A673 (cell line): ENCODE measurements at regions not wholly inside any gene's neighbourhood (a gene's known extent, or its start where the extent isn't known, plus 50 kb on each side); places are given as distances from the start of the nearest gene placed in this dataset.

Experiments
- BruUV-seq: library from RNA; stranded (reverse); fragments of 400-500 nt; replicated peaks from 2 replicates; lab custom pipeline; 2021; lab: Mats Ljungman, UMichigan
- CTCF ChIA-PET: fragments of 300-600 bp; sonication (Branson Sonifier 250); formaldehyde crosslinking; loops from one replicate; lab custom pipeline; 2022; ENCODE audit warnings: antibody characterized with exemption; lab: Charles Lee
- POLR2A ChIA-PET: fragments of 300-600 bp; sonication (Branson Sonifier 250); formaldehyde crosslinking; loops from one replicate; lab custom pipeline; 2022; ENCODE audit warnings: antibody characterized with exemption; ENCODE audit not compliant: low non-redundant PET; lab: Charles Lee
- DNase-seq: peaks from one replicate; pipeline ENCODE4 v3.0.0-alpha.2; 2015; ENCODE audit warnings: low spot score
- H3K27ac ChIP-seq: fragments of 200-600 bp; sonication (generic); 2 replicates; pipeline ENCODE4 v1.5.1; 2016; ENCODE audit warnings: mixed run types, low read depth, mild to moderate bottlenecking, mixed read lengths, antibody characterized with exemption, low read length; ENCODE audit not compliant: poor library complexity, severe bottlenecking
- H3K27me3 ChIP-seq: fragments of 200-600 bp; sonication (generic); replicated peaks from 2 replicates; pipeline ENCODE4 v1.6.1; 2017; ENCODE audit warnings: mixed run types, low read depth, mild to moderate bottlenecking, mixed read lengths, antibody characterized with exemption, low read length; ENCODE audit not compliant: insufficient read depth, poor library complexity
- H3K36me3 ChIP-seq: fragments of 200-600 bp; sonication (generic); 2 replicates; pipeline ENCODE4 v1.6.1; 2016; ENCODE audit warnings: mixed run types, mild to moderate bottlenecking, mixed read lengths, antibody characterized with exemption, low read length; ENCODE audit not compliant: insufficient read depth, poor library complexity, severe bottlenecking
- H3K4me1 ChIP-seq: fragments of 200-600 bp; sonication (generic); 2 replicates; pipeline ENCODE4 v1.6.1; 2017; ENCODE audit warnings: mixed run types, mild to moderate bottlenecking, mixed read lengths, antibody characterized with exemption, low read length; ENCODE audit not compliant: insufficient read depth, poor library complexity, severe bottlenecking
- H3K4me3 ChIP-seq: fragments of 200-600 bp; sonication (generic); 2 replicates; pipeline ENCODE4 v1.5.1; 2016; ENCODE audit warnings: low read depth, mixed run types, mild to moderate bottlenecking, mixed read lengths, low read length; ENCODE audit not compliant: poor library complexity, severe bottlenecking
- H3K9me3 ChIP-seq: fragments of 200-600 bp; sonication (generic); 2 replicates; pipeline ENCODE4 v1.6.1; 2016; ENCODE audit warnings: mixed run types, low read depth, mild to moderate bottlenecking, mixed read lengths, antibody characterized with exemption, low read length; ENCODE audit not compliant: poor library complexity, severe bottlenecking
- CTCF ChIP-seq: fragments of 300-800, 200-600 bp; sonication (generic); conservative IDR thresholded peaks from 2 replicates; pipeline ENCODE4 v1.5.1; 2017; ENCODE audit warnings: low read depth, mild to moderate bottlenecking, antibody characterized with exemption, low read length, moderate library complexity, mixed read lengths
- EZH2 ChIP-seq: fragments of 200-600 bp; sonication (generic); IDR thresholded peaks from 2 replicates; pipeline ENCODE4 v1.6.1; 2017; ENCODE audit warnings: borderline replicate concordance, low read depth, mild to moderate bottlenecking, mixed read lengths, antibody characterized with exemption, low read length; ENCODE audit not compliant: poor library complexity, severe bottlenecking
- intact Hi-C: fragments of 100-400 bp; cut with micrococcal nuclease; formaldehyde crosslinking; loops from one replicate; pipeline ENCODE4 v1.10.0; 2022; ENCODE audit not compliant: unreplicated experiment

- Histone ChIP-seq H3K4me1 (no peaks in the 10 kb centered on the region), H3K27ac (no peak overlapping the region), H3K36me3 (no peaks in the 10 kb centered on the region), H3K4me3 (no peak overlapping the region), H3K27me3 (no peaks in the 10 kb centered on the region), H3K9me3 (no peaks in the 10 kb centered on the region)
- TF ChIP-seq EZH2 (no peak), CTCF (no peak)
- intact Hi-C loops = no loop called here
- ChIA-PET POLR2A (no interaction called here), CTCF (no interaction called here)
- DNase-seq = no peak
- BruUV-seq = no TSS peak
Observed at GRCh38 chr3:75232216-75232615, 431.9 kb upstream of the FRG2C start.

- no peaks in the 10 kb centered on the region for H3K4me1 ChIP-seq
- CTCF ChIA-PET = no interaction called here
- DNase-seq = no peak
- no peaks in the 10 kb centered on the region for H3K36me3 ChIP-seq
- no peak overlapping the region for H3K4me3 ChIP-seq
- POLR2A ChIA-PET = no interaction called here
- H3K27me3 ChIP-seq = no peaks in the 10 kb centered on the region
- TF ChIP-seq EZH2 (no peak), CTCF (no peak)
- BruUV-seq = no TSS peak
- no peak overlapping the region for H3K27ac ChIP-seq
- intact Hi-C loops = no loop called here
- no peaks in the 10 kb centered on the region for H3K9me3 ChIP-seq
Observed at GRCh38 chr3:75235631-75236030, 428.5 kb upstream of the FRG2C start.

GRCh38 chr3:75237053-75237452 lies 427.1 kb upstream of the FRG2C start:
- TF ChIP-seq EZH2 (no peak), CTCF (no peak)
- CTCF ChIA-PET = no interaction called here
- BruUV-seq = no TSS peak

More at GRCh38 chr3:75237053-75237452, 427.1 kb upstream of the FRG2C start:
- Histone ChIP-seq H3K27ac (no peak overlapping the region), H3K36me3 (no peaks in the 10 kb centered on the region), H3K9me3 (no peaks in the 10 kb centered on the region), H3K4me3 (no peak overlapping the region), H3K4me1 (no peaks in the 10 kb centered on the region), H3K27me3 (no peaks in the 10 kb centered on the region)
- no peak for DNase-seq
- intact Hi-C loops = no loop called here
- POLR2A ChIA-PET = no interaction called here
